OCI-LY1 (cell line): ENCODE measurements at regions not wholly inside any gene's neighbourhood (a gene's known extent, or its start where the extent isn't known, plus 50 kb on each side); places are given as distances from the start of the nearest gene placed in this dataset.

Experiments used
- H2AFZ ChIP-seq: fragments of 200-600 bp; sonication (generic), shearing (Covaris generic); 2 replicates; pipeline ENCODE4 v1.6.0; 2014; ENCODE audit warnings: antibody characterized with exemption, mild to moderate bottlenecking, low read length
- H3F3A ChIP-seq: fragments of 200-600 bp; sonication (generic), shearing (Covaris generic); 2 replicates; pipeline ENCODE4 v1.6.0; 2014; ENCODE audit warnings: mild to moderate bottlenecking, antibody characterized with exemption, low read length, moderate library complexity; ENCODE audit not compliant: insufficient read depth
- H3K27ac ChIP-seq: fragments of 200-600 bp; sonication (generic); 2 replicates; pipeline ENCODE4 v1.5.1; 2014; ENCODE audit warnings: low read length, mixed run types, mild to moderate bottlenecking, low read depth; ENCODE audit not compliant: poor library complexity, severe bottlenecking
- H3K27me3 ChIP-seq: fragments of 200-600 bp; sonication (generic); 2 replicates; pipeline ENCODE4 v1.6.0; 2014; ENCODE audit warnings: antibody characterized with exemption, mild to moderate bottlenecking, low read length, moderate library complexity; ENCODE audit not compliant: insufficient read depth
- H3K36me3 ChIP-seq: fragments of 200-600 bp; sonication (generic); 2 replicates; pipeline ENCODE4 v1.6.1; 2014; ENCODE audit warnings: mild to moderate bottlenecking, antibody characterized with exemption, low read length, moderate library complexity, mixed read lengths; ENCODE audit not compliant: insufficient read depth
- H3K4me1 ChIP-seq: fragments of 200-600 bp; sonication (generic); 2 replicates; pipeline ENCODE4 v1.5.1; 2014; ENCODE audit warnings: mild to moderate bottlenecking, low read length, moderate library complexity; ENCODE audit not compliant: insufficient read depth, severe bottlenecking
- H3K4me2 ChIP-seq: fragments of 200-600 bp; sonication (generic), shearing (Covaris generic); 2 replicates; pipeline ENCODE4 v1.6.1; 2014; ENCODE audit warnings: low read length
- H3K4me3 ChIP-seq: fragments of 200-600 bp; sonication (generic); 2 replicates; pipeline ENCODE4 v1.5.1; 2014; ENCODE audit warnings: low read length, low read depth, mild to moderate bottlenecking, mixed read lengths; ENCODE audit not compliant: poor library complexity, severe bottlenecking
- H3K79me2 ChIP-seq: fragments of 200-600 bp; shearing (Covaris generic); 2 replicates; pipeline ENCODE4 v1.6.1; 2016; ENCODE audit warnings: mixed run types, low read length, mixed read lengths; ENCODE audit not compliant: insufficient read depth
- H3K9ac ChIP-seq: fragments of 200-600 bp; sonication (generic), shearing (Covaris generic); 2 replicates; pipeline ENCODE4 v1.6.1; 2014; ENCODE audit warnings: mild to moderate bottlenecking, low read length, mixed read lengths
- H3K9me2 ChIP-seq: fragments of 200-600 bp; sonication (generic), shearing (Covaris generic); 2 replicates; pipeline ENCODE4 v1.6.1; 2014; ENCODE audit warnings: low read depth, mild to moderate bottlenecking, low read length, mixed read lengths
- H3K9me3 ChIP-seq: fragments of 200-600 bp; shearing (Covaris generic); 2 replicates; pipeline ENCODE4 v1.6.1; 2014; ENCODE audit warnings: low read length, mixed read lengths
- H4K20me1 ChIP-seq: fragments of 200-600 bp; sonication (generic), shearing (Covaris generic); 2 replicates; pipeline ENCODE4 v1.6.0; 2016; ENCODE audit warnings: mild to moderate bottlenecking, low read length; ENCODE audit not compliant: insufficient read depth
- EZH2 ChIP-seq: fragments of 200-600 bp; sonication (generic), shearing (Covaris generic); IDR thresholded peaks from 2 replicates; pipeline ENCODE4 v1.8.0; 2017; ENCODE audit warnings: borderline replicate concordance, mixed run types, mild to moderate bottlenecking, antibody characterized with exemption, low read length, moderate library complexity, mixed read lengths
- TF ChIP-seq, protein P1 (sequence below): fragments of 200-600 bp; sonication (generic), shearing (Covaris generic); IDR thresholded peaks from 2 replicates; pipeline ENCODE4 v1.5.1; 2017; ENCODE audit warnings: mild to moderate bottlenecking, antibody characterized with exemption, low read length, moderate library complexity, mixed read lengths

DNA sequence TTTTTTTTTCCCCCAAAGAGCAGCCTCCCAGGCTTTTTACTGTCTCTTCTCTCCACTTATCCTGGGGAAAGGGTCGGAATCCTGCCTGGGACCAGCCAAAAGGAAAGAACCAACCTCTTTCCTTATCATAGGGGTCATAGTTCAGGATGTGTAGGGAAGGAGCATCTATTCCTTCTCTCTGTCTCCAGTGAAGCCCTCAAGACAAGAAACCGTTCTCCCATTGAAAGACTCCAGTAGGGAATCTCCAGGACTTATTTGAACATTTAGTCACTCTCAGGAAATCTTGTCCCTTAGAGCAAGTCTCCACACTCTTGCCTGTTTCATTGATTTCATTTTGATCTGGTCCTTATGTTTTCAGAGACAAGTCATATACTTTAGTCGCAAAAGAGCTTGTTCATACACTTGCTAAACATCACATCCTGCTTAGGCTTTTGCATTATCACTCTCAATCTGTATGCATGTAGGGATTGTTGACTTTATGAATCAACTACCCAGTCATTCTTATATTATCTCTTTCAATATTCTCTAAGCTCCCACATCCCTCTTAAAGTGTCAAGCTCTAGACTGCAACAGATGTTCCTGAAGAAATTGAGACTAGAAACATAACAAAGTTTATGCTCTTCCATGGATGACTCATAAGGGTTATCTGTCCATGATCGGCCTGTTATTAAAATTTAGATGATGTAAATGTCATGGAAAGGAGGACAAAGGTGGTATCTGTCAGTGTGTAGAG, 116.2 kb upstream of the ST6GAL2 start:
- Histone ChIP-seq H3K27me3 (no peaks in the 10 kb centered on the region), H3K9ac (no peak overlapping the region), H4K20me1 (no peaks in the 10 kb centered on the region), H3F3A (no peaks in the 10 kb centered on the region), H3K36me3 (no peaks in the 10 kb centered on the region), H3K9me2 (no peaks in the 10 kb centered on the region), H3K4me1 (no peaks in the 10 kb centered on the region), H3K9me3 (no peaks in the 10 kb centered on the region), H3K4me3 (no peak overlapping the region), H2AFZ (no peak overlapping the region), H3K27ac (no peak overlapping the region), H3K4me2 (no peak overlapping the region), H3K79me2 (no peaks in the 10 kb centered on the region)
- TF ChIP-seq, protein P1, sequence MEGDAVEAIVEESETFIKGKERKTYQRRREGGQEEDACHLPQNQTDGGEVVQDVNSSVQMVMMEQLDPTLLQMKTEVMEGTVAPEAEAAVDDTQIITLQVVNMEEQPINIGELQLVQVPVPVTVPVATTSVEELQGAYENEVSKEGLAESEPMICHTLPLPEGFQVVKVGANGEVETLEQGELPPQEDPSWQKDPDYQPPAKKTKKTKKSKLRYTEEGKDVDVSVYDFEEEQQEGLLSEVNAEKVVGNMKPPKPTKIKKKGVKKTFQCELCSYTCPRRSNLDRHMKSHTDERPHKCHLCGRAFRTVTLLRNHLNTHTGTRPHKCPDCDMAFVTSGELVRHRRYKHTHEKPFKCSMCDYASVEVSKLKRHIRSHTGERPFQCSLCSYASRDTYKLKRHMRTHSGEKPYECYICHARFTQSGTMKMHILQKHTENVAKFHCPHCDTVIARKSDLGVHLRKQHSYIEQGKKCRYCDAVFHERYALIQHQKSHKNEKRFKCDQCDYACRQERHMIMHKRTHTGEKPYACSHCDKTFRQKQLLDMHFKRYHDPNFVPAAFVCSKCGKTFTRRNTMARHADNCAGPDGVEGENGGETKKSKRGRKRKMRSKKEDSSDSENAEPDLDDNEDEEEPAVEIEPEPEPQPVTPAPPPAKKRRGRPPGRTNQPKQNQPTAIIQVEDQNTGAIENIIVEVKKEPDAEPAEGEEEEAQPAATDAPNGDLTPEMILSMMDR = no peak
- no peak for TF ChIP-seq EZH2

DNA sequence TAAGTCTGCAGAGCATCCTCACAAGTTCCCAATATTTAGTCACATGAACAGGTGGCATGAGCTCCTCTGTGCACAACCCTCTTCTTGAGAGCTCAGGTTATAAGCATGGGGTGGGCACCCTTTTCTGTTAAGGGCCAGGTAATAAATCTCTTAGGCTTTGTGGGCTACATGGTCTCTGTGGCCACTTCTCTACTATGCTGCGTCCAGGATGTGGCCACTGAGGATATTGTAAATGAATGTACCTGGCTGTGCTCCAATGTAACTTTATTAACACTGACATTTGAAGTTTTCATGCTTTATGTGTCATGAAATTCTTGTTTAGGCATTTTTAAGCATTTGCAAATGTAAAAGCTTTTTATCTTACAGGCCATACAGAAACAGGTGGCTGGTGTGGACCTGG, 116.8 kb upstream of the ST6GAL2 start:
- H3K36me3 ChIP-seq = no peaks in the 10 kb centered on the region
- H3K9ac ChIP-seq = no peak overlapping the region
- no peak overlapping the region for H3K4me3 ChIP-seq
- no peaks in the 10 kb centered on the region for H3F3A ChIP-seq
- no peaks in the 10 kb centered on the region for H4K20me1 ChIP-seq
- TF ChIP-seq, protein P1 = no peak
- no peak for TF ChIP-seq EZH2
- no peak overlapping the region for H3K4me2 ChIP-seq
- no peaks in the 10 kb centered on the region for H3K4me1 ChIP-seq
- H3K79me2 ChIP-seq = no peaks in the 10 kb centered on the region
- H3K9me2 ChIP-seq = no peaks in the 10 kb centered on the region
- H2AFZ ChIP-seq = no peak overlapping the region
- no peaks in the 10 kb centered on the region for H3K27me3 ChIP-seq
- H3K9me3 ChIP-seq = no peaks in the 10 kb centered on the region
- H3K27ac ChIP-seq = no peak overlapping the region

DNA sequence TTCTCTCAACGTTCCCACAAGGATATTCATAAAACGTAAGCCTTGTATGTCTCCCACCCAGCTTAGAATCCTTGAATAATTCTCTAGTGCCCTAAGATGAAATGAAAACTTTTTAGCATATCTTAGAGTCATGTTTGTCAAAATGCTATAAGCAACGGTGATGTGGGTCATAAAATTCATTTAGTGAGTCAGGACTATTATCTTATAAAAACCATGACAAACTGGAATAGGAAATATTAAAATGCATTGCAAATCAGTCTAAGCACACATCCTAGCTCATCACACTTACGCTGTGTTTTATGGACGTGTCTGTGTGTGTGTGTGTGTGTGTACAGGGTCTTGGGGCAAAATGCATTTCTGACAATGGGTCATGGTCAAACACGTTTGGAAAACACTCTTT, 119.9 kb upstream of the ST6GAL2 start:
- H3K36me3 ChIP-seq = no peaks in the 10 kb centered on the region
- H3K27ac ChIP-seq = no peak overlapping the region
- no peak overlapping the region for H3K4me2 ChIP-seq
- no peaks in the 10 kb centered on the region for H3K9me2 ChIP-seq
- H3K9ac ChIP-seq = no peak overlapping the region
- H3F3A ChIP-seq = no peaks in the 10 kb centered on the region
- TF ChIP-seq, protein P1 = no peak
- no peak for TF ChIP-seq EZH2
- H4K20me1 ChIP-seq = no peaks in the 10 kb centered on the region
- no peak overlapping the region for H2AFZ ChIP-seq
- no peaks in the 10 kb centered on the region for H3K4me1 ChIP-seq
- no peaks in the 10 kb centered on the region for H3K79me2 ChIP-seq
- H3K27me3 ChIP-seq = no peaks in the 10 kb centered on the region
- no peaks in the 10 kb centered on the region for H3K9me3 ChIP-seq
- H3K4me3 ChIP-seq = no peak overlapping the region
